Esophagus (tissue), 2 donors: ENCODE measurements at regions not wholly inside any gene's neighbourhood (a gene's known extent, or its start where the extent isn't known, plus 50 kb on each side); places are given as distances from the start of the nearest gene placed in this dataset.

ENCODE experiments used
- H3K27ac ChIP-seq, 2 donors: one replicate each; pipeline ENCODE4 v1.5.1; 2013; ENCODE audit warnings: low read depth in 2 of 2, mild to moderate bottlenecking in 2 of 2, inconsistent platforms in 1 of 2, low read length in 1 of 2, moderate library complexity in 1 of 2
- H3K27me3 ChIP-seq, 2 donors: one replicate each; pipeline ENCODE4 v1.6.1; 2013; ENCODE audit warnings: low read length in 2 of 2, control low read depth in 1 of 2, mild to moderate bottlenecking in 1 of 2; ENCODE audit not compliant: insufficient read depth in 2 of 2, control insufficient read depth in 1 of 2
- H3K36me3 ChIP-seq, 2 donors: one replicate each; pipeline ENCODE4 v1.6.1; 2013; ENCODE audit warnings: low read length in 1 of 2; ENCODE audit not compliant: control insufficient read depth in 2 of 2, insufficient read depth in 2 of 2
- H3K4me1 ChIP-seq, 2 donors: one replicate each; pipeline ENCODE4 v1.6.1; 2013; ENCODE audit warnings: low read length in 1 of 2; ENCODE audit not compliant: control insufficient read depth in 2 of 2, insufficient read depth in 2 of 2
- H3K4me3 ChIP-seq, 2 donors: one replicate each; pipeline ENCODE4 v1.5.1; 2013; ENCODE audit warnings: low read length in 2 of 2, mild to moderate bottlenecking in 2 of 2, low read depth in 1 of 2, moderate library complexity in 1 of 2
- H3K9me3 ChIP-seq, 2 donors: one replicate each; pipeline ENCODE4 v1.6.1; 2013; ENCODE audit warnings: mild to moderate bottlenecking in 2 of 2, low read depth in 1 of 2, low read length in 1 of 2, moderate library complexity in 1 of 2; ENCODE audit not compliant: control insufficient read depth in 2 of 2, insufficient read depth in 1 of 2
- WGBS, 2 donors: extraction: QIAGEN DNeasy Blood & Tissue Kit; methylation state at CpG; one replicate each; pipeline ENCODE4 v1.1.7; 2013; 5-methylcytosine and 5-hydroxymethylcytosine counted together
- donor health status: healthy with polysubstance abuse.
- donor health status: Bipolar disorder and iron deficiency.

- Histone ChIP-seq H3K4me1 (no peaks in the 10 kb centered on the region), H3K4me3 (no peak overlapping the region), H3K9me3 (no peaks in the 10 kb centered on the region), H3K27ac (no peak overlapping the region), H3K36me3 (no peaks in the 10 kb centered on the region), H3K27me3 (no peaks in the 10 kb centered on the region)
- WGBS, 2 donors, result 70 to 84% methylated on average over 2 of the region's 2 CpGs
Observed at GRCh38 chr17:71383091-71383490, 737.7 kb upstream of the SOX9 start.

GRCh38 chr17:71387456-71387855, 733.4 kb upstream of the SOX9 start:
- Histone ChIP-seq H3K9me3 (no peaks in the 10 kb centered on the region), H3K27ac (no peak overlapping the region), H3K36me3 (no peaks in the 10 kb centered on the region), H3K4me3 (no peak overlapping the region), H3K4me1 (no peaks in the 10 kb centered on the region), H3K27me3 (no peaks in the 10 kb centered on the region)

DNA sequence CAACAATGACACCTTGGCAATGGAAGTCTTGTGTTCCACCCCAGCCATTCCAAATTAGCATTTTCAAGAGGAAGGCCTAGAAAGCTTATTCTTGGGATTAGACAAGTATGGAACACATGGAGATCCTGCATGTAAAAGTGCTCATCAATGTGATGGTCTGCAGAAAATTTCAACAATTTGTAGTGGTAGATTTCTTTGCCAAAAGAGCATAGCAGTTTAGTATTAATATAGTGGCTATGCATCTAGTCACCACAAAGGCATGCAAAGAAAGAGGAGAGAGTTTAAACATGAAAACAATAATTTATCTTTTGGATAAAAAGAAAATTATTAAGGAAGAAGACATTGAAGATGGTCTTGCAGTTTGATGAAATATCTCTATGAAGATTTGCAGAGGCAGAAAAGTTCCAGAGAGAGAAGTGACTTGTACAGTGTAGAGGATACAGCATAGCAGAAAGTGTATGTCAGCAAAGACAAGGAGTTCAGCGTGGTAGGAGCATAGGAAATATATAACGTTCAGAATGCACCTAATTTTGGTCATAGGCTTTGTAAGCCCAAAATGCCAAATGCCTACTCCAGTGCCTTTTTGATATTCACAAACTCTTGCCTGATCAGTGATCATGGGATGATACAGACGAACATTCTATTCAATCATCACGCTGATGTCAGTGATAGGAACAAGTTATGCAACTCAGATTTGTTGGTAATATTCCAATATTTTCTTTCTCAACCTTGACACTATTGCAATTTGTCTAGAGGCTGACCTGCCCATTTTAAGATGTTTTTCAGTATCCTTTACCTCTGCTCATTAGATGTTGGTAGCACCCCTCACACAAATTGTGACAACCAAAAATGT, 727.9 kb upstream of the SOX9 start:
- no peaks in the 10 kb centered on the region for H3K36me3 ChIP-seq
- H3K4me1 ChIP-seq, result no peaks in the 10 kb centered on the region
- no peaks in the 10 kb centered on the region for H3K9me3 ChIP-seq
- no peak overlapping the region for H3K27ac ChIP-seq
- H3K4me3 ChIP-seq, result no peak overlapping the region
- 69 to 74% methylated on average over 4 of the region's 4 CpGs for WGBS, 2 donors
- no peaks in the 10 kb centered on the region for H3K27me3 ChIP-seq

- Histone ChIP-seq H3K9me3 (no peaks in the 10 kb centered on the region), H3K27ac (no peak overlapping the region), H3K4me1 (no peaks in the 10 kb centered on the region), H3K4me3 (no peak overlapping the region), H3K27me3 (no peaks in the 10 kb centered on the region), H3K36me3 (no peaks in the 10 kb centered on the region)
- 38 to 45% methylated on average over 2 of the region's 2 CpGs for WGBS, 2 donors
Observed at GRCh38 chr17:71395901-71396300, 724.9 kb upstream of the SOX9 start.

GRCh38 chr17:71396711-71397110, 724.1 kb upstream of the SOX9 start:
- no peaks in the 10 kb centered on the region for H3K27me3 ChIP-seq
- WGBS, 2 donors, result 81 to 86% methylated on average over 3 of the region's 3 CpGs
- H3K4me3 ChIP-seq, result no peak overlapping the region
- no peaks in the 10 kb centered on the region for H3K4me1 ChIP-seq
- H3K27ac ChIP-seq, result no peak overlapping the region
- no peaks in the 10 kb centered on the region for H3K9me3 ChIP-seq
- no peaks in the 10 kb centered on the region for H3K36me3 ChIP-seq

DNA sequence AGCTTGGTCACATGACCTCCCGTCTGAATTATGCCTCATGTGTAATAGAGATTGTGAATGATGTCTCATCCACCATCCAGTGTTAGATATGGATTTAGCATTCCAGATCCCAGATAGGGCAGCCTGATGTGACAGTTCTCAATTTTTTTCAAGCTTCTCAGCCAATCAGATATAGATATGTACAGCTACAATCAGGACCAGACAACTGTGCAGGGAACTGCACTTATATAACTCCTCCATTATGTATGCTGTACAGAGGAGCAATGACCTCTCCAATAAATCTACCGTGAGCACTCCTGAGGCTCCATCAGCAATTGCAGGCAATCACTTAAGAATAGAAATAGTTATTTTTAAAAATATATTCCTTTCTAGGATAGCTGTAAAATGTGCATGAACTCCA, 722.8 kb upstream of the SOX9 start:
- no peaks in the 10 kb centered on the region for H3K9me3 ChIP-seq
- no peaks in the 10 kb centered on the region for H3K36me3 ChIP-seq
- no peak overlapping the region for H3K27ac ChIP-seq
- H3K4me3 ChIP-seq, result no peak overlapping the region
- no peaks in the 10 kb centered on the region for H3K27me3 ChIP-seq
- H3K4me1 ChIP-seq, result no peaks in the 10 kb centered on the region
- 63 to 84% methylated on average over 2 of the region's 2 CpGs for WGBS, 2 donors

DNA sequence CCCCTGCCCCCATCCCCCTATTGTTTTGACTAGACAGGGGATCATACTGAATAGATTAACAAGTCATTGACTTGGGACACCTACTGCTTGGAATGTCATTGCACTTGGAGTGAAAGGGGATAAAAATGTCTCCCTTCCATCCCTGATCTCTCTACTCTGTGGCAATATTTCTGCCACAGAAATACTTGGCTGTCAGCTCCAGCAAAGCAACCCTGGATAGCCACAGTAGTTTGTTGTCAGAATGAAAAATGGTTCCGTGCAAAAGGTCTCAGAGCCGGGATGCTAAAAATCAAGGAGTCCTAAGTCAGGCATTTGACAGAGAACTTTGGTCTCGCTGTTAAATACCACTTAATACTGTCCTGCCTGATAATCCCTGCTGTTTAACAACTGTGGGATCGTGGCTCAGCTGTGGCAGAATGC, 722.0 kb upstream of the SOX9 start:
- WGBS, 2 donors, result 21 to 45% methylated on average over 4 of the region's 4 CpGs

DNA sequence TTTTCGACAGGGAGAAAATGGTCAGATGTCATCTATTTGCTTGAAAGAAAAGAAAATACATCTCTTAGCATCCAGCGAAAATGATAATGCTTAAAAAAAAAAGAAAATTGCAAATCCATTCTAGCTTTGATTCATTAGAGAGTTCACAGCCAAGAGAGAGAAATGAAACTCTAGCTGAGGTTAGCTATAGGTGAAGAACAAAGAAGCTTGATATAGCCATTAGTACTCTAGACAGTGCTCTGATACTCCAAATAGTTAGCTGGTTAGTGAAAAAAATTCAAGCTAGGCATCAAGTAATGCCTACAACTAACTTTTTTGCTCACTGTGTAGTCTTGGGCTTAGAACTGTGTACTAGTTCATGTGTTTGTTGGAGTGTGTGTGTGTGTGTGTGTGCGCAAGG, 721.6 kb upstream of the SOX9 start:
- no peak overlapping the region for H3K27ac ChIP-seq
- H3K4me3 ChIP-seq, result no peak overlapping the region
- H3K27me3 ChIP-seq, result no peaks in the 10 kb centered on the region
- H3K36me3 ChIP-seq, result no peaks in the 10 kb centered on the region
- H3K4me1 ChIP-seq, result no peaks in the 10 kb centered on the region
- no peaks in the 10 kb centered on the region for H3K9me3 ChIP-seq
- 36 to 39% methylated on average over 3 of the region's 3 CpGs for WGBS, 2 donors

More for the DNA sequence above, 722.0 kb upstream of the SOX9 start:
- Histone ChIP-seq H3K4me1 (no peaks in the 10 kb centered on the region), H3K4me3 (no peak overlapping the region), H3K9me3 (no peaks in the 10 kb centered on the region), H3K36me3 (no peaks in the 10 kb centered on the region), H3K27me3 (no peaks in the 10 kb centered on the region), H3K27ac (no peak overlapping the region)

DNA sequence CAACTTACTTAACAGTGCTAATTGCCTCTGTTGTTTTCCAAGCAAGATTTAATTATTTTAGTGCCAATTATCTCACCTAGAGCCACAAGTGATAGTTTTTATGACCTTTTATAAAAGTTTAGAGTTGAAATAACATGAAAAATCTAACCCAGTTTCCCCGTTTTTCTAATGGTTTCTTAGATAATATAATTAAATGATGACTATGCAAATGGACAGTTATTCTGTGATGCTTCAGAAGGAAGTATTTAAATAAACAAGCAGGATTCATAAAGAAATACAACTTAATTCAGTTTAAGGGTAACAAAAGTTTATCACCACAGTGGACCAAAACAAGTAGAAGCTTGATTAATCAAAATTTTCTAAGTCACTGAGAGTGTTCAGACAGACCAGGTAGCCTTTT, 721.2 kb upstream of the SOX9 start:
- Histone ChIP-seq H3K4me1 (no peaks in the 10 kb centered on the region), H3K27me3 (no peaks in the 10 kb centered on the region), H3K36me3 (no peaks in the 10 kb centered on the region), H3K4me3 (no peak overlapping the region), H3K9me3 (no peaks in the 10 kb centered on the region), H3K27ac (no peak overlapping the region)
- WGBS, 2 donors, result 26 to 49% methylated on average over 1 of the region's 1 CpG

GRCh38 chr17:71402007-71402406, 718.8 kb upstream of the SOX9 start:
- H3K9me3 ChIP-seq, result no peaks in the 10 kb centered on the region
- no peaks in the 10 kb centered on the region for H3K36me3 ChIP-seq
- WGBS, 2 donors, result 55 to 82% methylated on average over 1 of the region's 1 CpG
- no peak overlapping the region for H3K4me3 ChIP-seq
- H3K27ac ChIP-seq, result no peak overlapping the region
- no peaks in the 10 kb centered on the region for H3K4me1 ChIP-seq
- H3K27me3 ChIP-seq, result no peaks in the 10 kb centered on the region
